Right lobe of liver (tissue), 4 donors: ENCODE measurements at regions not wholly inside any gene's neighbourhood (a gene's known extent, or its start where the extent isn't known, plus 50 kb on each side); places are given as distances from the start of the nearest gene placed in this dataset.
"Not testable (repeated sequence)": the region's sequence is repeated elsewhere in the genome, so short reads cannot be mapped to it uniquely, and the experiment has no call there.

Experiments
- POLR2A ChIP-seq: fragments of 450-650 bp; IDR thresholded peaks from one replicate; pipeline ENCODE4 v1.6.1; 2017; ENCODE audit warnings: antibody characterized with exemption, mild to moderate bottlenecking
- TF ChIP-seq, protein P1 (sequence below), 4 donors: fragments of 200-600 bp in 3 of 4; fragments of 450-650 bp in 1 of 4; IDR thresholded peaks; one replicate each; pipeline versions ENCODE4 v1.5.1 to v1.8.0; 2016 to 2022; ENCODE audit warnings: antibody characterized with exemption in 4 of 4, mild to moderate bottlenecking in 2 of 4
- donor health status: DM: no; HTN: no; CAD: no.
- donor health status: DM: no; HTN: no; CAD: no.
- donor health status: DM: no; HTN: yes; CAD: no.

DNA sequence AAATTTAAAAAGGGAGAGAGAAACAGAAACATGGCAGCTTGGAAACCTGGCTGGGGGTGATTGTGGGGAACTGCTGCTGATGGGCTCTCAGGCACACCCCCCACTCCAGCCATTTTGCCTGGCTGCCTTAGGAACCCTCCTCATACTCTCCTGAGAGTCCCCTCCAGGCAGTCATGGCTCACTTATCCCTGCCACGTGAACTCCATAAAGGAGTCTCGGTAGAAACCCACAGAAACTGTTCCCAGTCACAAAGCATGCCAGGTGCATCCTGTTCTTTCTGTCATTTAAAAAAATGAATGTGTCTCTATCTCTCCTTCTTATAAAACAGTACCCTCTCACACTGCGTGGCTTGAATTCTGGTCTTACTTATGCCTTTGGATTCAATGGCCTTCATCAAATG lies 242.8 kb downstream of the ZNF479 start:
- TF ChIP-seq, protein P1, sequence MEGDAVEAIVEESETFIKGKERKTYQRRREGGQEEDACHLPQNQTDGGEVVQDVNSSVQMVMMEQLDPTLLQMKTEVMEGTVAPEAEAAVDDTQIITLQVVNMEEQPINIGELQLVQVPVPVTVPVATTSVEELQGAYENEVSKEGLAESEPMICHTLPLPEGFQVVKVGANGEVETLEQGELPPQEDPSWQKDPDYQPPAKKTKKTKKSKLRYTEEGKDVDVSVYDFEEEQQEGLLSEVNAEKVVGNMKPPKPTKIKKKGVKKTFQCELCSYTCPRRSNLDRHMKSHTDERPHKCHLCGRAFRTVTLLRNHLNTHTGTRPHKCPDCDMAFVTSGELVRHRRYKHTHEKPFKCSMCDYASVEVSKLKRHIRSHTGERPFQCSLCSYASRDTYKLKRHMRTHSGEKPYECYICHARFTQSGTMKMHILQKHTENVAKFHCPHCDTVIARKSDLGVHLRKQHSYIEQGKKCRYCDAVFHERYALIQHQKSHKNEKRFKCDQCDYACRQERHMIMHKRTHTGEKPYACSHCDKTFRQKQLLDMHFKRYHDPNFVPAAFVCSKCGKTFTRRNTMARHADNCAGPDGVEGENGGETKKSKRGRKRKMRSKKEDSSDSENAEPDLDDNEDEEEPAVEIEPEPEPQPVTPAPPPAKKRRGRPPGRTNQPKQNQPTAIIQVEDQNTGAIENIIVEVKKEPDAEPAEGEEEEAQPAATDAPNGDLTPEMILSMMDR (IDR thresholded peaks at IDR 0.05): not testable (repeated sequence)
- TF ChIP-seq POLR2A: not testable (repeated sequence)
